ENCODE measurements at regions not wholly inside any gene's neighbourhood (a gene's known extent, or its start where the extent isn't known, plus 50 kb on each side); places are given as distances from the start of the nearest gene placed in this dataset.
A peak's percentile ranks its signal among the peaks of the same experiment; 100 is the strongest.

DNA sequence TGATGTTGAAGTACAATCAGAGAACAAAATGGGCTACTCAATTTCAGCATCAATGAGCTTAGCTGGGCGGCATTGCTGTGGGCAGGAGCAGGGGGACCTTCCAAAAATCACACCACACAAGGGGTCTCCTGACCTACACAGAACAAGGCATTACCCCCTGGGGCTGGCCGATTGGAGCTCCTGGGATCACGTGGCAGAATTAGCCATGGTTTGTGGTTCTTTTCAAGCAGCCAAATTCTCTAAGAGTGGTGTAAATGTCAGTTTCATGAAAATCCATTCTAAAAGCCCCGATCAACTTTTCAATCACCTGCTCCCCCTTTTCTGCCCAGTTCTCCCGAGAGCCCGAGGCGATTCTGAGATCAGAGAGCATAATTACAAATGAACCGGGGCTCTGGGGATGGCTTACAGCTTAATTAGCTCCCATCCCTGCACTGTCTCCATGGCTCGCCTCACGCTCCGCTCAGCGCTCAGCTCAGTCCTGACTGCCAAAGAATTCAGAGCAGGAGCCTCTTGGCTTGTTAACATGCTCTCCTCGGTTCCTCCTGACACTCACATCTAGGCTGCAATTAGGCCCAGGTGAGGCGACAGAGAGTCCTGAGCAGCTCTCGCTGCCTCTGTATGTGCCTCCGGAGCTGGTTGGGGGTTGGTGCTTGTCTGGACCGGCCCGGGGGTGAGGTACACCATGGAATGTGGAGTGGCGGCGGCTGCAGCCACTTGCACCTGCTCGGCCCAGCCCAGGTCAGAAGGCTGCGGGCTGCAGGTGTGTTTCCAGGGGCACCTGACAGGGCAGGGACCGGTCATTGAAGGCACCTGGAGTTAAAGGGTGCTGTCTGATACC is 111.8 kb downstream of the WDR11 start:
- no peak for DNase-seq (ENCODE audit: low read depth, low spot score)
- H2AFZ ChIP-seq (ENCODE audit: low read depth, low read length, poor library complexity, severe bottlenecking): no peak overlapping the region
- POLR2A ChIA-PET: no interaction called here

More for the DNA sequence above, 111.8 kb downstream of the WDR11 start:
- CTCF ChIA-PET: interaction anchor here (1.9 to 2.4 kb wide), 2 partner anchors 14 to 40 kb away, joined by 4 to 7 read pairs; no protein-coding TSS in a partner anchor
- H3K27me3 ChIP-seq (ENCODE audit: insufficient read depth, low read length): no peaks in the 10 kb centered on the region
- ATAC-seq: peak; percentile 34; the same call in 1 of the 2 replicates
- H3K9ac ChIP-seq (ENCODE audit: low read length): no peak overlapping the region
- TF ChIP-seq EZH2 (IDR thresholded peaks at IDR 0.05) (no peak), EZH2phosphoT487 (IDR thresholded peaks at IDR 0.05; ENCODE audit: borderline replicate concordance) (no peak), CBX3 (IDR thresholded peaks at IDR 0.05; ENCODE audit: low read depth) (no peak), ZNF274 (IDR thresholded peaks at IDR 0.05; ENCODE audit: low read depth, low read length) (no peak), SIN3A (IDR thresholded peaks at IDR 0.05; ENCODE audit: low read depth) (no peak), SP1 (IDR thresholded peaks at IDR 0.05; ENCODE audit: low read depth) (no peak), YY1 (IDR thresholded peaks at IDR 0.05; ENCODE audit: extremely low read depth, insufficient replicate concordance, low read depth, low read length) (no peak), POLR2A (IDR thresholded peaks at IDR 0.05; ENCODE audit: borderline replicate concordance, extremely low read depth, insufficient read depth, insufficient read length) (no peak), POLR2AphosphoS5 (IDR thresholded peaks at IDR 0.05; ENCODE audit: low read depth, low read length) (no peak), FOSL1 (IDR thresholded peaks at IDR 0.05; ENCODE audit: low read depth) (no peak), EGR1 (IDR thresholded peaks at IDR 0.05; ENCODE audit: low read depth) (no peak), ZFX (IDR thresholded peaks at IDR 0.05) (no peak), ELF1 (IDR thresholded peaks at IDR 0.05; ENCODE audit: borderline replicate concordance, low read depth) (no peak), JUND (IDR thresholded peaks at IDR 0.05) (no peak), CEBPB (IDR thresholded peaks at IDR 0.05; ENCODE audit: low read depth) (no peak)
- TF ChIP-seq, protein P1, sequence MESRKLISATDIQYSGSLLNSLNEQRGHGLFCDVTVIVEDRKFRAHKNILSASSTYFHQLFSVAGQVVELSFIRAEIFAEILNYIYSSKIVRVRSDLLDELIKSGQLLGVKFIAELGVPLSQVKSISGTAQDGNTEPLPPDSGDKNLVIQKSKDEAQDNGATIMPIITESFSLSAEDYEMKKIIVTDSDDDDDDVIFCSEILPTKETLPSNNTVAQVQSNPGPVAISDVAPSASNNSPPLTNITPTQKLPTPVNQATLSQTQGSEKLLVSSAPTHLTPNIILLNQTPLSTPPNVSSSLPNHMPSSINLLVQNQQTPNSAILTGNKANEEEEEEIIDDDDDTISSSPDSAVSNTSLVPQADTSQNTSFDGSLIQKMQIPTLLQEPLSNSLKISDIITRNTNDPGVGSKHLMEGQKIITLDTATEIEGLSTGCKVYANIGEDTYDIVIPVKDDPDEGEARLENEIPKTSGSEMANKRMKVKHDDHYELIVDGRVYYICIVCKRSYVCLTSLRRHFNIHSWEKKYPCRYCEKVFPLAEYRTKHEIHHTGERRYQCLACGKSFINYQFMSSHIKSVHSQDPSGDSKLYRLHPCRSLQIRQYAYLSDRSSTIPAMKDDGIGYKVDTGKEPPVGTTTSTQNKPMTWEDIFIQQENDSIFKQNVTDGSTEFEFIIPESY (IDR thresholded peaks at IDR 0.05; ENCODE audit: extremely low read depth, insufficient replicate concordance, low read length): no peak
- TF ChIP-seq, protein P2, sequence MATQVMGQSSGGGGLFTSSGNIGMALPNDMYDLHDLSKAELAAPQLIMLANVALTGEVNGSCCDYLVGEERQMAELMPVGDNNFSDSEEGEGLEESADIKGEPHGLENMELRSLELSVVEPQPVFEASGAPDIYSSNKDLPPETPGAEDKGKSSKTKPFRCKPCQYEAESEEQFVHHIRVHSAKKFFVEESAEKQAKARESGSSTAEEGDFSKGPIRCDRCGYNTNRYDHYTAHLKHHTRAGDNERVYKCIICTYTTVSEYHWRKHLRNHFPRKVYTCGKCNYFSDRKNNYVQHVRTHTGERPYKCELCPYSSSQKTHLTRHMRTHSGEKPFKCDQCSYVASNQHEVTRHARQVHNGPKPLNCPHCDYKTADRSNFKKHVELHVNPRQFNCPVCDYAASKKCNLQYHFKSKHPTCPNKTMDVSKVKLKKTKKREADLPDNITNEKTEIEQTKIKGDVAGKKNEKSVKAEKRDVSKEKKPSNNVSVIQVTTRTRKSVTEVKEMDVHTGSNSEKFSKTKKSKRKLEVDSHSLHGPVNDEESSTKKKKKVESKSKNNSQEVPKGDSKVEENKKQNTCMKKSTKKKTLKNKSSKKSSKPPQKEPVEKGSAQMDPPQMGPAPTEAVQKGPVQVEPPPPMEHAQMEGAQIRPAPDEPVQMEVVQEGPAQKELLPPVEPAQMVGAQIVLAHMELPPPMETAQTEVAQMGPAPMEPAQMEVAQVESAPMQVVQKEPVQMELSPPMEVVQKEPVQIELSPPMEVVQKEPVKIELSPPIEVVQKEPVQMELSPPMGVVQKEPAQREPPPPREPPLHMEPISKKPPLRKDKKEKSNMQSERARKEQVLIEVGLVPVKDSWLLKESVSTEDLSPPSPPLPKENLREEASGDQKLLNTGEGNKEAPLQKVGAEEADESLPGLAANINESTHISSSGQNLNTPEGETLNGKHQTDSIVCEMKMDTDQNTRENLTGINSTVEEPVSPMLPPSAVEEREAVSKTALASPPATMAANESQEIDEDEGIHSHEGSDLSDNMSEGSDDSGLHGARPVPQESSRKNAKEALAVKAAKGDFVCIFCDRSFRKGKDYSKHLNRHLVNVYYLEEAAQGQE (IDR thresholded peaks at IDR 0.05; ENCODE audit: low read depth): no peak
- TF ChIP-seq, protein P3, sequence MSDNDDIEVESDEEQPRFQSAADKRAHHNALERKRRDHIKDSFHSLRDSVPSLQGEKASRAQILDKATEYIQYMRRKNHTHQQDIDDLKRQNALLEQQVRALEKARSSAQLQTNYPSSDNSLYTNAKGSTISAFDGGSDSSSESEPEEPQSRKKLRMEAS (IDR thresholded peaks at IDR 0.05): no peak
- TF ChIP-seq, protein P4, sequence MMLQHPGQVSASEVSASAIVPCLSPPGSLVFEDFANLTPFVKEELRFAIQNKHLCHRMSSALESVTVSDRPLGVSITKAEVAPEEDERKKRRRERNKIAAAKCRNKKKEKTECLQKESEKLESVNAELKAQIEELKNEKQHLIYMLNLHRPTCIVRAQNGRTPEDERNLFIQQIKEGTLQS (IDR thresholded peaks at IDR 0.05): no peak
- no peaks in the 10 kb centered on the region for H3K79me2 ChIP-seq (ENCODE audit: insufficient read depth, low read length)
- no peak overlapping the region for H3K4me2 ChIP-seq (ENCODE audit: low read length)
- intact Hi-C loops (cut with micrococcal nuclease): no loop called here
- H3K4me3 ChIP-seq (replicated peaks in 1 of 2; ENCODE audit: low read depth in 1 of 2, low read length in 2 of 2): no peak overlapping the region
- RAD21 ChIA-PET (ENCODE audit: low non-redundant PET in 1 of 2, low total read pairs in 2 of 2, uncharacterized antibody in 2 of 2, unreplicated experiment in 2 of 2): no interaction called here
- no peaks in the 10 kb centered on the region for H3K9me3 ChIP-seq (ENCODE audit: control insufficient read depth in 1 of 2, insufficient read depth in 1 of 2, low read depth in 1 of 2, low read length in 2 of 2)
- H3K36me3 ChIP-seq (ENCODE audit: control insufficient read depth in 1 of 2, insufficient read depth in 2 of 2, low read length in 2 of 2): no peaks in the 10 kb centered on the region
- H3K9me2 ChIP-seq (ENCODE audit: insufficient read depth): no peaks in the 10 kb centered on the region
- no TSS peak for BruUV-seq (replicated peaks)
- H4K20me1 ChIP-seq (ENCODE audit: insufficient read depth): no peaks in the 10 kb centered on the region
- H3K4me1 ChIP-seq (ENCODE audit: control insufficient read depth in 1 of 2, insufficient read depth in 2 of 2, low read length in 2 of 2): no peaks in the 10 kb centered on the region
- H3K27ac ChIP-seq (ENCODE audit: low read depth, low read length): no peak overlapping the region
